ENCODE measurements at regions not wholly inside any gene's neighbourhood (a gene's known extent, or its start where the extent isn't known, plus 50 kb on each side); places are given as distances from the start of the nearest gene placed in this dataset.

GRCh38 chr1:234915924-234916675, 212.5 kb downstream of the TOMM20 start:
- Histone ChIP-seq H2AFZ (ENCODE audit: low read depth, low read length) (peak overlapping the region; percentile 47), H3K4me1 (replicated peaks in 1 of 2; ENCODE audit: control insufficient read depth in 2 of 2, insufficient read depth in 2 of 2, low read length in 2 of 2) (peaks cover 17 to 19% of the 10 kb centered on the region in 2 experiments; a peak in 4 of 5 replicates), H3K36me3 (ENCODE audit: control insufficient read depth, insufficient read depth, low read length) (no peaks in the 10 kb centered on the region), H3K9me1 (ENCODE audit: control insufficient read depth, insufficient read depth, low read length) (no peaks in the 10 kb centered on the region), H4K20me1 (replicated peaks; ENCODE audit: control insufficient read depth, insufficient read depth, low read length) (no peaks in the 10 kb centered on the region), H3K27ac (ENCODE audit: extremely low read depth, low read depth, low read length) (no peak overlapping the region), H3K9ac (ENCODE audit: insufficient read depth in 1 of 2, low read depth in 2 of 2, low read length in 2 of 2) (peak overlapping the region in 1 of 2 experiments; percentile 67; a peak in 1 of 4 replicates), H3K79me2 (ENCODE audit: control insufficient read depth, insufficient read depth, low read length) (no peaks in the 10 kb centered on the region), H3K4me2 (ENCODE audit: insufficient read depth, low read length) (no peak overlapping the region), H3K27me3 (ENCODE audit: control insufficient read depth in 2 of 2, insufficient read depth in 2 of 2, low read length in 2 of 2) (no peaks in the 10 kb centered on the region), H3K9me3 (replicated peaks; ENCODE audit: control insufficient read depth, insufficient read depth, low read depth, low read length) (no peaks in the 10 kb centered on the region; the same call in 1 of the 2 replicates), H3K4me3 (no peak overlapping the region)
- no peak for TF ChIP-seq HNRNPUL1 (IDR thresholded peaks at IDR 0.05; ENCODE audit: low read length)
- TF ChIP-seq MTA1 (IDR thresholded peaks at IDR 0.05; ENCODE audit: borderline replicate concordance), result no peak
- TF ChIP-seq MEIS2 (IDR thresholded peaks at IDR 0.05; ENCODE audit: partially characterized antibody), result peak; percentile 42
- TF ChIP-seq MEF2D (tag; conservative IDR thresholded peaks at IDR 0.05; ENCODE audit: low read depth), result peak; percentile 93
- TF ChIP-seq, protein P1, sequence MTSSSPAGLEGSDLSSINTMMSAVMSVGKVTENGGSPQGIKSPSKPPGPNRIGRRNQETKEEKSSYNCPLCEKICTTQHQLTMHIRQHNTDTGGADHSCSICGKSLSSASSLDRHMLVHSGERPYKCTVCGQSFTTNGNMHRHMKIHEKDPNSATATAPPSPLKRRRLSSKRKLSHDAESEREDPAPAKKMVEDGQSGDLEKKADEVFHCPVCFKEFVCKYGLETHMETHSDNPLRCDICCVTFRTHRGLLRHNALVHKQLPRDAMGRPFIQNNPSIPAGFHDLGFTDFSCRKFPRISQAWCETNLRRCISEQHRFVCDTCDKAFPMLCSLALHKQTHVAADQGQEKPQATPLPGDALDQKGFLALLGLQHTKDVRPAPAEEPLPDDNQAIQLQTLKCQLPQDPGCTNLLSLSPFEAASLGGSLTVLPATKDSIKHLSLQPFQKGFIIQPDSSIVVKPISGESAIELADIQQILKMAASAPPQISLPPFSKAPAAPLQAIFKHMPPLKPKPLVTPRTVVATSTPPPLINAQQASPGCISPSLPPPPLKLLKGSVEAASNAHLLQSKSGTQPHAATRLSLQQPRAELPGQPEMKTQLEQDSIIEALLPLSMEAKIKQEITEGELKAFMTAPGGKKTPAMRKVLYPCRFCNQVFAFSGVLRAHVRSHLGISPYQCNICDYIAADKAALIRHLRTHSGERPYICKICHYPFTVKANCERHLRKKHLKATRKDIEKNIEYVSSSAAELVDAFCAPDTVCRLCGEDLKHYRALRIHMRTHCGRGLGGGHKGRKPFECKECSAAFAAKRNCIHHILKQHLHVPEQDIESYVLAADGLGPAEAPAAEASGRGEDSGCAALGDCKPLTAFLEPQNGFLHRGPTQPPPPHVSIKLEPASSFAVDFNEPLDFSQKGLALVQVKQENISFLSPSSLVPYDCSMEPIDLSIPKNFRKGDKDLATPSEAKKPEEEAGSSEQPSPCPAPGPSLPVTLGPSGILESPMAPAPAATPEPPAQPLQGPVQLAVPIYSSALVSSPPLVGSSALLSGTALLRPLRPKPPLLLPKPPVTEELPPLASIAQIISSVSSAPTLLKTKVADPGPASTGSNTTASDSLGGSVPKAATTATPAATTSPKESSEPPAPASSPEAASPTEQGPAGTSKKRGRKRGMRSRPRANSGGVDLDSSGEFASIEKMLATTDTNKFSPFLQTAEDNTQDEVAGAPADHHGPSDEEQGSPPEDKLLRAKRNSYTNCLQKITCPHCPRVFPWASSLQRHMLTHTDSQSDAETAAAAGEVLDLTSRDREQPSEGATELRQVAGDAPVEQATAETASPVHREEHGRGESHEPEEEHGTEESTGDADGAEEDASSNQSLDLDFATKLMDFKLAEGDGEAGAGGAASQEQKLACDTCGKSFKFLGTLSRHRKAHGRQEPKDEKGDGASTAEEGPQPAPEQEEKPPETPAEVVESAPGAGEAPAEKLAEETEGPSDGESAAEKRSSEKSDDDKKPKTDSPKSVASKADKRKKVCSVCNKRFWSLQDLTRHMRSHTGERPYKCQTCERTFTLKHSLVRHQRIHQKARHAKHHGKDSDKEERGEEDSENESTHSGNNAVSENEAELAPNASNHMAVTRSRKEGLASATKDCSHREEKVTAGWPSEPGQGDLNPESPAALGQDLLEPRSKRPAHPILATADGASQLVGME (CRISPR knock-in tag; IDR thresholded peaks at IDR 0.05), result no peak
- 0 out of 2 replicates have a peak, but pooled peaks have one; percentile 28 for TF ChIP-seq ZNF395 (CRISPR knock-in tag; IDR thresholded peaks at IDR 0.05)
- no peak for TF ChIP-seq RBM22 (IDR thresholded peaks at IDR 0.05; ENCODE audit: low read depth, low read length, poor library complexity, severe bottlenecking)
- TF ChIP-seq, protein P2, sequence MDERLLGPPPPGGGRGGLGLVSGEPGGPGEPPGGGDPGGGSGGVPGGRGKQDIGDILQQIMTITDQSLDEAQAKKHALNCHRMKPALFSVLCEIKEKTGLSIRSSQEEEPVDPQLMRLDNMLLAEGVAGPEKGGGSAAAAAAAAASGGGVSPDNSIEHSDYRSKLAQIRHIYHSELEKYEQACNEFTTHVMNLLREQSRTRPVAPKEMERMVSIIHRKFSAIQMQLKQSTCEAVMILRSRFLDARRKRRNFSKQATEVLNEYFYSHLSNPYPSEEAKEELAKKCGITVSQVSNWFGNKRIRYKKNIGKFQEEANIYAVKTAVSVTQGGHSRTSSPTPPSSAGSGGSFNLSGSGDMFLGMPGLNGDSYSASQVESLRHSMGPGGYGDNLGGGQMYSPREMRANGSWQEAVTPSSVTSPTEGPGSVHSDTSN (CRISPR knock-in tag; IDR thresholded peaks at IDR 0.05; ENCODE audit: low read depth), result no peak
- TF ChIP-seq, protein P2 (tag; conservative IDR thresholded peaks at IDR 0.05; ENCODE audit: low read depth), result peak; percentile 42; the same call in 1 of the 2 replicates
- POLR2A ChIA-PET, result no interaction called here
- no TSS peak for BruUV-seq (replicated peaks)
- 56% methylated on average over 16 of the region's 16 CpGs for WGBS (ENCODE audit: insufficient coverage, low coverage, missing lambda C conversion rate)
- CTCF ChIA-PET (ENCODE audit: low intra/inter-chr PET ratio), result no interaction called here
- FAIRE-seq, result no peak
- intact Hi-C loops (cut with micrococcal nuclease), result loop anchor here (5.0 kb wide), 1 partner anchor 166 kb away; no protein-coding TSS in a partner anchor
- ATAC-seq, result 0 out of 3 replicates have a peak, but pooled peaks have one; percentile 17
- in situ Hi-C loops (cut with MboI), result no loop called here
- DNase-seq (ENCODE audit: extremely low read depth in 1 of 4, low spot score in 3 of 4), result no peak

Measured in K562 (cell line).